HG02588 (cell line): ENCODE measurements at regions not wholly inside any gene's neighbourhood (a gene's known extent, or its start where the extent isn't known, plus 50 kb on each side); places are given as distances from the start of the nearest gene placed in this dataset.
A peak's percentile ranks its signal among the peaks of the same experiment; 100 is the strongest.

Experiments
- ATAC-seq: cut with Tn5 transposase; IDR thresholded peaks from one replicate; pipeline ENCODE4 v1.9.1; 2021; ENCODE audit warnings: mild to moderate bottlenecking, moderate library complexity; ENCODE audit not compliant: unreplicated experiment

DNA sequence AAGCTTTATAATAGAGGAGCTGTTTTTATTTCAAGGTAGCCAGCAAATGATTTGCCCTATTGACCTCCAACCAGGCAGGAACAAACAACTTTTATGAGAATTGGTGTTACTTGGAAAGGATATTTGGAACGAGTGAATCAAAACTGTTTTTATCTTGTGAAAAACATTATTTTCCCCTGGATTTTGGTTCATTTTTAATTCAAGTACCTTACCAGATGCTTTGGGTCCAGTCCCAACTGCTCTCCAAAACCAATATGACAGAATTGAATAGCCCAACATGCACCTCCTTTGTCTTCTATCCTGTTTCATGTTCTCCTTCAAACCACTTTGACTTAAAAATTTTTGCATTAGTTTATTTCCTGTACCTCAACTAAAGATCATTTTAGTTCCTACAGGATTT is 178.6 kb upstream of the RBMS1 start:
- ATAC-seq = no peak

DNA sequence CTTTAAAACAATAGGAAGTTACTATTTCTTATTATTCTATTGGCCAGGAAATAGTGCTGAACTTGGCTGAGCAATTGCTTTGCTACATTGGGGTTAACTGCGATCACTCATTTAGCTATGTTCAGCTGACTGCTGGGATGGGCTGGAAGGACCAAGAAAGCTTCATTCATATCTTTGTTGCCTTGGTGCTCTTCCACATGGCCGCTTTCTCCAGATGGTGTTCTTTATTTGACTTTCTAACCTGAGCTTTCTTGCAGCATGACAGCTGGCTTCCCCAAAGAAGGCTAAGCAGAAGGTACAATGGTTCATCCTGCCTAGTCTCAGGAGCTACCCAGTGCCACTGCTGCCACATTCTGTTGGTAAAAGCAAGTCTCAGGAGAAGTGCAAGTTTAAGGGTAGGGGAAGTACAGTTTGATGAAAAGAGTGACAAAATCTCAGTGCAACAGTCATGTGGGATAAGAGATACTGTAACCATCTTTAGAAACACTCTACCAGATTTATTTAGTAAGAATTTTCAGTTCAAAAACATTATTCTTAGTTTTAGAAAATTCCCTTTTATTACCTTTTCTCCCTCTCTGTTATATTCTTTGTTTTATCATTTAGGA is 180.6 kb upstream of the RBMS1 start:
- no peak for ATAC-seq

DNA sequence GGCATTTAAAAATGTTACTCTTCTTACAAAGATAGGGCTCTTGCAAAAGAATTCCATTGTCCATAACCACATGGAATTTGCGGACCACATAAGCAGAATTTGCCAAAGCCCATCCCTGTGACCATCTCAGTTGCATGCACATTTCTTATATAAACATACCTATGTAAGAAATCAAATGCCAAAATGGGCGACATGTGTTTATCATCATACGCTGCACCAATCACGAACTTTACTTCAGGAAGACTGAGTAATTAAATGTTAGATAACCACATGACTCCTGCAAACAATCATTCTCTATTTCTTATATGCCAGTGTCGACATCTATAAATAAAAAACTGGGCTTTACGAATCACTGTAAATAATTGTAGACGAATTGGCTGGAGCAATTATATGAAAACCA is 186.1 kb upstream of the RBMS1 start:
- no peak for ATAC-seq

DNA sequence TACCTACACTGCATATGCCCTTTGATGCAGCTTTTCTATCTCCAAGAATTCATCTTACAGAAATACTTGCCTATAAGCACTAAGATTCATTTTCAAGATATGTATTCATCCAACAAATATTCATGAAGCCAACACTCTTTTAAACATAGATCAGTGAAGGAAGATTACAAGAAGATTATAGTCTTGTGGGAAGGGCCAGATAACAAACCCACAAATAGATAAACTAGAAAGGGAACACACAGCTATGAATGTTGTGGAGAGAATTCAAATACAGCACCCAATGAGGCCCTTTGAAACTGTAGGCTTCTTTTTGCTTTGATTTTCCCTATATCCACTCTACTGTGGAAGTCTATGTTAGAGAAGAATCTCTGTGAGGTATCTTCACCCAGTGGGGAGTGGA is 186.7 kb upstream of the RBMS1 start:
- ATAC-seq = no peak

GRCh38 chr2:160680974-160681373 is 187.4 kb upstream of the RBMS1 start:
- no peak for ATAC-seq

DNA sequence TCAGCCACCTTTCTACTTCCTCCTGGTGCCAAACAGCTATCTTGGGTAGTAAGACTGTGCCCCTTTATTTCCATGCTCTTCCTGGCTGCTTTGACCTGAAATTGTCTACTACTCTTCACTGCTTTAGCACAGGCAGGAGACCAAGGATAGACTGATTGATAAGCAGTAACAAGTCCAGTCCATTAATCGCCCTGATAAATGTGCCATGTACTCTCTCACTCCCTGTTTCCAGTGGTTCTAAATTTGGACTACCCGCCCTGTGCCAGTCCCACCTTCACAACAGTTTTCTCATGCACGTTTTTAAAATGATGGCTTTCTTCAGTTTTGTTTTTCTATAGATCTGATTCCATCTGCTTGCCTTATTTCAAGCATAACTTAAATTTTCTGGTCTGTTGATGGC is 189.6 kb upstream of the RBMS1 start:
- no peak for ATAC-seq

DNA sequence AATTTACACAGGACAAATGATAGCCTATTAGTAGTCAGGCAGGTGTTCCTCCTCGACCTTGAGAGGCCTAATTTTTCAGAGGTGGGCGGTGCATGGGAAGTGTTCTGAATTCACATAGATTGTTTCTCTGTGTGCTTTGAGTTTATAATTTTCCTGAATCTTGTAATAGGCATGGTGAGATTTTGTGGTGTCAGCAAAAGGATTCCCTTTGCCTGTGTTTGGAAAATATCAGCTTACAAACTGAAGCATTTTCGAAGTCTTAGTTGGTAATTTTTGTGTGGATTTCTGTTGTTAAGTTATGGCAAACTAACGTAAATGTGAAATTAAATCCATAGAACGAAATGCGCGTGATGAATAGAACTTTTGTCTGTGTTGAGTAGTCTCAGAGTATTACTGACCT is 194.0 kb upstream of the RBMS1 start:
- ATAC-seq = no peak

DNA sequence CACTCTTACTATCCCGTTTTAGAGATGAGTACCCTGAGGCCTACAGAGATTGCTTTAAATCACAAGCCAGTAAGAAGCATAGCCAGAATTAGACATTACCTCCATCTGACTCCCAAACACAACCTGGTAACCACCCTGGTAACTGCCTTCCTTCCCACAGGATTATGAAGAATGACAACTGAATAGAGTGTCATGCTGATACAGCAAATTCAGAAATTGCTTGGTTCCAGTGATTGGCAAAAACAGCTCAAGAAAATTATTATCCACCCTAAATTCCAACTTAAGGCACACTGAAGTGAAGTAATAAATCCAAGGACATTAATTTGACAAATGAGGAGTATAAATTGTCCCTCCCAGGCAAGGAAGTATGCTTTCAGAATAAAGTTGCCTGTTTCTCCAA is 195.8 kb upstream of the RBMS1 start:
- ATAC-seq = no peak

GRCh38 chr2:160694221-160694620 is 200.6 kb upstream of the RBMS1 start:
- no peak for ATAC-seq

DNA sequence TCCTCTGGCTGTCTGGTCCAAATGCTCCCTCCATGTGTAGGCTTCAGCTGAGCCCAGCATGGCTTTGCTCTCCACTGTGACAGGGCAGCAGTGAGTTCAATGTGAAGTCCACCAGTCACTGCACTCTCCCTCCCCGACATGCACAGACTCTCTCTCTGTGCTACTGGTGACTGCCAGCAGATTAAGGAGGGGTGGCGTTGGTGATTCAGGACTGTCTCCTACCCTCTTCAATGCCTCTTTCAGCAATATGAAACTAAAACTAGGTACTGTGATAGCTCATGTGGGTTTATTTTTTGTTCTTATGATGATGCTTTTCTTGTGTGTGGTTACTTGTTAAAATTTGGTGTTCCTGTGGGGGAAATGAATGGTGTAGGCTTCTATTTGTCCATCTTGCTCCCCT is 201.0 kb upstream of the RBMS1 start:
- peak; percentile 75 for ATAC-seq

GRCh38 chr2:160695402-160696086 is 201.9 kb upstream of the RBMS1 start:
- no peak for ATAC-seq

DNA sequence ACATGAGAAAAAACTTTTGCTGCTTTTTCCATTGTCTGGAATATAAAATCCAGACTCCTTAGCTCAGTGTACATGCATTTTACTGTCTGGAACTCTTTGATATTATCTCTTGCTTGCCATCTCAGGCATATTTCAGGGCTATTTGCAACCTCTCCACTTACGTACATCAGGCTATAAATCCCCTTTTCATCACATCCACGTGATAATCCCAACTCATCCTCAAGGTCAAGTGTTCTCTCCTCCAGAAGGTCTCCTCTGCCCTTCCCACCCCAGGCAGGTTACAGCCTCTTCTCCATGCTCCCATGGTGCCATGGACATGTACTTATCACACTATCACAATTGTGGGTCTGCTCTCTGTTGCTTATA is 202.5 kb upstream of the RBMS1 start:
- no peak for ATAC-seq

DNA sequence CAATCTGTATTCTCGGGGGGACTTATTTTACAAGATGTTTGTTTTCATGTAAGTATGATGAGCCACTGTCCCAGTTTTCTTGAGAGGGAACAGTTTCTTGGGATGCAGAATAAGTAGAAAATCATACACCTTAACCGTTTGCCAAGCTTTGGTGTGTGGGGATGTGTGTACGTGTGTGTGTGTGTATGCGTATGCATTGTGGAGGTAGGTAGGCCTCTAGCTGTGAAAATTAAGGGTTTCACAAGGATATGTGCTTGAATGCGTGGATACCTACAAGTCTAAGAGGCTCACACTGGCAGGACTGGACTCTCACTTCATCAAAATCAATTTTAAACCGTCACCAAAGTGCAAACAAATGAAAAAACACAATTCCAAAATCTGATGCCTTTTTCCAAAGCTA is 204.2 kb upstream of the RBMS1 start:
- no peak for ATAC-seq

- ATAC-seq = no peak
Measured at GRCh38 chr2:160700021-160700814, 206.6 kb upstream of the RBMS1 start.

DNA sequence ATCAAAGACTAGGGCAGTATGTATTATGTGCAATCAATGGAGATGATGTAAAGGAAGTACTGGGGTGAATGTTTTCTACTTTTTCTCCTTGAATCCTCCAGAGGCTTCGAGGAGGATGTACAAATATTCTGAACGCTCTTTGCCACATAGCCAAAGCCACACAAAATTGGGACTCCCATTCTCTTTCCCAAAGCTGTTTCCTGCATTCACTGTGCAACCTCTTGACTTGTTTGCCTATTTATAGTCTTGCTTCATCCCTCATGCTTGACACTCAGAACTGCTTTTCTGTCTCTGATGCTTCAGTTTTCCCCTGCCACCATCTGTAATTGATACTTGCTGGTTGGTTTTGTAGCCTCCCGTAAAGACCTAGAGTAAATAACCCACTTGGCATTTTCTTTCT is 208.2 kb upstream of the RBMS1 start:
- no peak for ATAC-seq

DNA sequence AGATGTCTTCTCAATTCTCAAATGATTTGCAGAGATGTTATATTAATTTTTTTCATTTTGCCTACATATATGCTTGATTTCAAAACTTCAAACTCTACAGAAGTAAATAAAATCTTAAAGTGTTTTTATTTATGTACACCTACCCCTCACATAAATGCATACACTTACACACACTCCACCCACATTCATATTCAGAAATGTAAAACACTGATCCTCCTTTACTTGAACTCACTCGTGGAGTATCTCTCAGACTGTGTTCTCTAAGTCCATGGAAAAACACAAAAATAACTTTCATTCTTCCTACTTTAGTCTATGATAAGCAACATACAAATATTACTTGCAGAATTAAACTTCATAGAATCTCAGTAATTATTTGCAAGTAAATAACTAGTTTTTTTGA is 209.1 kb upstream of the RBMS1 start:
- no peak for ATAC-seq

DNA sequence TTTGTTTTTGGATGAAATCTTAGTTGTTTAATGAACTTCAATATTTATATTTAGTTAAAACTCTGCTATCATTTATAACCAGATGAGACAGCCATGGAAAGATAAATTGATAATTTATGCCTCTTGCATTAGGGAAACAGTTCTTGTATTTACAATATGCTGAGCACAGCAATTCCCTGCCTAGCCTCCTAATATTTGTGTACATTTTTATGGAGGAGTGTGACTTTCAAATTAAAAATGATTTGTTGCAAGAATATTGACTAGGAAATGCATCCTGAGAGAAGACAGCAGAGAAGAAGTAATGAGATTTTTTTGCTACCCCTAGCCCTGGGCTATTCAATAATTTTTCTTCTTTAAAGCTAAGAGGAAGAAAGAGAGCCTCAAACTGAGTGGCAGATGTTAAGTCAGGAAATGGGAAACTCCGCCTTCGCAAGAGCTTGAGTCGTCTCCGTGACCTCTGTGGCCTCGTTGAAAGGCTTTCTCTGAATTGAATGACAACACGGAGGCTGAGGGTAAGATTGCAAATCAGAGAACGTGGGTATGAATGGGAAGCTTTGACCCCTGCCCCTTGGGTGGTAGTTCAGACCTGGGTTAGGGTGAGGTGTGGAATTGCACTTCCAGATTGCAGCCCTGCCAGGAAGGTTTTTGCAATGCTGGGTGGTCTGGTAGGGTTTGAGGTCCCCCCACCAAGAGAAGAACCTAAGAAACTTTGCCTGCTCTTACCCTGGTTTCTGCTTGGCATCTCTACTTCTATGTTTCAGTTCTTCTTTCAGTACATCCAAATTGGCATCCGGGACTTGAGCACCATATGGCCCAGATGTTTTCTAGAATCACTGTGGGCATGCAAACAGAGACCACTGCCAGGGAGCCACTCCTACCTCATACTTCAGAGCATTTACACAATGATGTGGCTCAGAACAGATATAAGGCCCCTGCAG is 210.3 kb upstream of the RBMS1 start:
- ATAC-seq = peak; percentile 89

GRCh38 chr2:160715428-160715827 is 221.8 kb upstream of the RBMS1 start:
- ATAC-seq = no peak

GRCh38 chr2:160719116-160719515 is 225.5 kb upstream of the RBMS1 start:
- no peak for ATAC-seq

DNA sequence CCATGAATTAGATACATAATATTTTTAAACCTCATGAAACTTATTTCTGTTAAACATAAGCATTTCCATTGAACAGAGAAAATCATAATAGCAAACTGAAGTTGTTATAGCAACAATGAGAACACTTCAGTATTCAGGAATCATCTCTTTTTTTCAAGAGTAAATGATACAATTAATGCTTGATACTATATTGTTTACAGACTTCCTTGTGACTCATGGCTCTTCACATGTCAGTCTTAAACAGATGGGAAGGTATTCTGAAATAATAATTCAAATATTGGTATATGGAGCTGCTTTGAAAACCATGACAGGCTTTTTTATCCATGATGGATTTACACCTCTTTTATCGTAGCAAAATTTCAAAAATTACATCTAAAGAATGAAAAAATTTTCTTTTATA is 226.5 kb upstream of the RBMS1 start:
- ATAC-seq = no peak
